ENCODE measurements at regions not wholly inside any gene's neighbourhood (a gene's known extent, or its start where the extent isn't known, plus 50 kb on each side); places are given as distances from the start of the nearest gene placed in this dataset.
"Not testable (repeated sequence)": the region's sequence is repeated elsewhere in the genome, so short reads cannot be mapped to it uniquely, and the experiment has no call there.

DNA sequence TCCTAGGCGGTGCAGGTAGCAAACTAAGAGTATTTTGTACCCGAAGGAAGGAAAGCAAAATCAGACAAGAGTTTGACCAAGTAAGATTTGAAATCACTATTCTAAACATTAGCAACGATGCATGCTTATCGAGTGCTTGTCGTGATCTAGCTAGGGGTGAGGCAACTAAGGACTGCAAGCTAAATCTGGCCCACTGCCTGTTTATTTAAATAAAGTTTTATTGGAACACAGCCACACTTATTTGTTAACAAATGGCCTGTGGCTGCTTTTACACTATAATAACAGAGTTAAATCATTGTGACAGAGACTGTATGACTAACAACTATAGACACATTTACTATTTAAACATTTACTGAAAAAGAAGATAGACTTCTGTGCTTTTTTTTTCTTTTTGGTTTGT is 983.6 kb downstream of the VRK1 start:
- Mint-ChIP-seq H3K4me1 (no peaks in the 10 kb centered on the region), H3K4me3 (no peak overlapping the region), H3K36me3 (no peaks in the 10 kb centered on the region), H3K9me3 (peaks cover 0 to 8% (median 6%) of the 10 kb centered on the region in 3 donors), H3K27me3 (no peaks in the 10 kb centered on the region), H3K27ac (no peak overlapping the region)

DNA sequence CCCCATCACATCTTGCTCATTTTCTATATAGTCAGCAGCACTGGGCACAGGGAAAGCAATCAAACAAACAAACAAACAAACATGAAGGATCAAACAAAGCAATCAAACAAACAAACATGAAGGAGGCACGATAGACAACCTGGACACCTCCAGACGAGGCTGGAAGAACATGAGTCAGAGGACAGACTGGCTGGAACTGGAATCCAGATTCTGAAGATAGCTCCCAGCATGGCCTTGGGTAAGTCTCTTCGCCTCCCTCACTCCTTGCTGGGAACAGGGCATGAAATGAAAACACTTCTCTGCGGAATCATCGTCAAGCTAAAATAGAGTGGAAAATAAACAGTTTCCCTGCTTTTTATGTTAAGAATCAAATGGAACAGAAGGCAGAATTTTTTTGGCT is 984.8 kb downstream of the VRK1 start:
- Mint-ChIP-seq H3K4me1 (no peaks in the 10 kb centered on the region), H3K36me3 (no peaks in the 10 kb centered on the region), H3K27me3 (no peaks in the 10 kb centered on the region), H3K9me3 (peaks cover 0 to 8% (median 6%) of the 10 kb centered on the region in 3 donors), H3K4me3 (no peak overlapping the region), H3K27ac (no peak overlapping the region)

DNA sequence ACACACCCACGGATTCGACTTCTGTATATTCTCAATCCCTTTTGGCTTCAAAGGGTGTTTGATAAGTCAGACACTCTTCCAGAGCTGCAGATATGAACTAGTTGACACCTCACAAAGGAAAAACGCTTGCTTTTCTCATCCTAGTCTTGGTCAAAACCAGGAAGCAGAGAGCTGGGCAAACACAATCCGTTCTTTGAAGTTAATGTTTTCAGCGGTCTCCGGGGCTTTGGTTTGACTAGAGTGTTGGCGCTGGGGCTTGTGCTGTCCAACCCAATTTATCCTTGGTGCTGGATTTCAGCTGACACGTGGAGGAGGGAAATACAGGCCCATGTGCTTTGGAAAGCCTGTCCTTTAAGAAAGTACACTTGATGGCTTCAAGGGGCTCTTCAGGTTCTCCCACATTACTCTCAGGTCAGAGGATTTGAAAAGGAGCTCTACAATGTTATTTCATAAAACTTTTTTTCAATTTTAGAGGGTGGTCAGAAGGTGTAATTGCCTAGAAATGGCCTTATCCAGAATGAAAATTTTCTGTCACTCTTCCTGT is 985.8 kb downstream of the VRK1 start:
- H3K27me3 Mint-ChIP-seq: no peaks in the 10 kb centered on the region
- H3K36me3 Mint-ChIP-seq: no peaks in the 10 kb centered on the region
- H3K4me3 Mint-ChIP-seq: no peak overlapping the region
- H3K27ac Mint-ChIP-seq: no peak overlapping the region
- H3K9me3 Mint-ChIP-seq: peaks cover 0 to 8% (median 6%) of the 10 kb centered on the region in 3 donors
- no peaks in the 10 kb centered on the region for H3K4me1 Mint-ChIP-seq

DNA sequence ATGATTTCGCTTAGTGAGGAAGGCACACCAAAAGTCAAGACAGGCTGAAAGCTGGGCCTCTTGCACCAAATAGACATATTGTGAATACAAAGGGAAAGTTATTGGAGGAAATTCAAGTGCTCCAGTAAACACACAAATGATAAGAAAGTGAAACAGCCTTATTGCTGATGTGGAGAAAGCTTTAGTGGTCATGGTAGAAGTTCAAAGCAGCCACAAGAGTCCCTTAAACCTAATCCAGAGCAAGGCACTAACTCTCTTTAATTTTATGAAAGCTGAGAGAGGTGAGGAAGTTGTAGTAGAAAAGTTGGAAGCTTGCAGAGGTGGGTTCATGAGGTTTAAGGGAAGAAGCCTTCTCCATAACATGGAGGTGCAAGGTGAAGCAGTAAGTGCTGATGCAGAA is 988.3 kb downstream of the VRK1 start:
- Mint-ChIP-seq H3K4me1 (no peaks in the 10 kb centered on the region), H3K27me3 (no peaks in the 10 kb centered on the region), H3K36me3 (no peaks in the 10 kb centered on the region), H3K9me3 (peaks cover 0 to 8% (median 4%) of the 10 kb centered on the region in 3 donors), H3K27ac (no peak overlapping the region), H3K4me3 (no peak overlapping the region)

DNA sequence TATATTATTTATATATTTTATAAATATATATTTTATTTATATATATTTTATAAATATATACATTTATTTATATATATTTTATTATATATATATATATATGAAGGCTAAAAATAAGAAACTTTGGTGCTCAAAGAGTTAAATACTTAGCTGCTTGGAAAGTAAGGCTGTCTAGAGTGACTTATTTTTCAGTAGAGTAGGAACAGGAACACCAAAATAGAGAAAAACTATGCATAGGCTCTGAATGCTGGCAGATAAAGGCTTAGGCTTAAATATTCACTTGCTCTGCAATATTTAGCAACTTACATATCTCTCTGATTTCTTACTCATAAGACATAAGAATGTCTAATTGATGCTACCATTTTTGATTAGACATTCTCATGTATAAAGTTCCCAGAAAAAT is 991.2 kb downstream of the VRK1 start:
- Mint-ChIP-seq H3K27me3 (no peaks in the 10 kb centered on the region), H3K4me3 (no peak overlapping the region), H3K36me3 (no peaks in the 10 kb centered on the region), H3K27ac (no peak overlapping the region), H3K9me3 (peaks cover 0 to 8% (median 4%) of the 10 kb centered on the region in 3 donors), H3K4me1 (no peaks in the 10 kb centered on the region)

DNA sequence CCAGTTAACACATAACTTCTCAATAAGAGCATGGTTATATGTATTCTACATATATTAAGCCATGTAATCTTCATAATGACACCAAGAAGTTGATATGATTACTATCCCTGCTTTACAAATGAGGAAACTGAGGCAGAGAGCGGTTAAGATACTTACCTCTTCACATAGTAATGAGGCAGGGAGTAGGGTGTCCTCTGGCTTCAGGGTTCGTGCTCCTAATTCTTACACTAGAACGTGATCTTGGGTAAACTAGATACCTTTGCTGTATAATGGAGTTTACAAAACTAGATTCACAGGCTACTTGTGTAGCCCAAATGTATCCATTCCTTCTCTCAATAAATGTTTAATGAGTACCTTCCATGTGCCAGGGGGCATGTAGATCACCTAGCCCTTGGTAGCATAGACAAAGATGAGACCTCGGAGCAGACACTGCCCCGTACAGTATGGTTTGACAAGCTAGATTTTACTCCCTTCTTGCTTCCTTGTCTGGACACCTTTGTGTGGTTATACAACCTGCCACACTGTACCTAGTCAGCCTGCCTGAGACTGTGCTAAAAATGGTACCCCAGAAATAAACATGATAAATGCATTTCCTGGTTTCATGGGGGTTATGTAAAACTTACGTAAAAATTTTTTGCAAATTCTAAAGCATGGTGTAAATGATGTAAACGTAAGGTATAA is 991.8 kb downstream of the VRK1 start:
- H3K27me3 Mint-ChIP-seq: no peaks in the 10 kb centered on the region
- H3K27ac Mint-ChIP-seq: no peak overlapping the region
- H3K4me1 Mint-ChIP-seq: no peaks in the 10 kb centered on the region
- H3K4me3 Mint-ChIP-seq: no peak overlapping the region
- H3K36me3 Mint-ChIP-seq: no peaks in the 10 kb centered on the region
- peaks cover 0 to 8% (median 4%) of the 10 kb centered on the region in 3 donors for H3K9me3 Mint-ChIP-seq

DNA sequence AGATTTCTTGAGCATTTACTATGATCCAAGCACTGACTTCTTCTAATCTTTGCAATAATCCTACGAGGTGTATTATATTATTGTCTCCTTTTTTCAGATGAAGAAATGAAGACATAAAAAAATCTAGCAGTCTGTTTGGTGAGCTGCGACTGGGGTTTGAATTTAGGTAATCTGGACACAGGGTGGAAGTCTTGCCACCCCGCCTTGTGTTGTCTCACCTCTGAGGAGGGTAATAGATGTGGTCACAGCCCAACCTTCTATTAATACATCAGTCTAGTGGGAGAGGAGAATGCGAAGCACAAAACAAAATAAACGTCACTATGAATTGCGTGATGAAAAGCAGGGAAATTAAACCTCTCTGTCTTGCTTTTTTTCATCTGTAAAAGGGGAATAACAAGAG is 993.9 kb downstream of the VRK1 start:
- no peaks in the 10 kb centered on the region for H3K27me3 Mint-ChIP-seq
- H3K9me3 Mint-ChIP-seq: peaks cover 0 to 4% (median 2%) of the 10 kb centered on the region in 3 donors
- no peaks in the 10 kb centered on the region for H3K36me3 Mint-ChIP-seq
- no peaks in the 10 kb centered on the region for H3K4me1 Mint-ChIP-seq
- no peak overlapping the region for H3K27ac Mint-ChIP-seq
- peak overlapping the region in 1 of 4 donors; percentile 3 for H3K4me3 Mint-ChIP-seq

DNA sequence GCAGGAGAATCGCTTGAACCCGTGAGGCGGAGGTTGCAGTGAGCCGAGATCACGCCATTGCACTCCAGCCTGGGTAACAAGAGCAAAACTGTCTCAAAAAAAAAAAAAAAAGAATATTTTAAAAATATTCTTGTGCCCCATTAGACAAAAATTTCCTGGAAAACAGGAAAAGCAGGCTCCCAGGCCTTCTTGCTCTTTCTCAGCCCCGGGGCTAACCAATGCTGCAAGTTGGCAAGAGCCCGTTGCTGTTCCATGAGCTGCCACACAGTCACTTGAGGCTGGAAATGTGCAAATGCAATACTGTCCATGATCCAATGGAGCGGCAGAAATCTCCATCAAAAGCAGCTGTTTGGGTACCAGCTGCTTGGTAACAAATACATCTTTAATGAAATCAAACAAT is 994.7 kb downstream of the VRK1 start:
- Mint-ChIP-seq H3K36me3 (no peaks in the 10 kb centered on the region), H3K27me3 (no peaks in the 10 kb centered on the region), H3K4me1 (no peaks in the 10 kb centered on the region), H3K27ac (no peak overlapping the region), H3K9me3 (peaks cover 0 to 4% (median 2%) of the 10 kb centered on the region in 3 donors), H3K4me3 (no peak overlapping the region)

DNA sequence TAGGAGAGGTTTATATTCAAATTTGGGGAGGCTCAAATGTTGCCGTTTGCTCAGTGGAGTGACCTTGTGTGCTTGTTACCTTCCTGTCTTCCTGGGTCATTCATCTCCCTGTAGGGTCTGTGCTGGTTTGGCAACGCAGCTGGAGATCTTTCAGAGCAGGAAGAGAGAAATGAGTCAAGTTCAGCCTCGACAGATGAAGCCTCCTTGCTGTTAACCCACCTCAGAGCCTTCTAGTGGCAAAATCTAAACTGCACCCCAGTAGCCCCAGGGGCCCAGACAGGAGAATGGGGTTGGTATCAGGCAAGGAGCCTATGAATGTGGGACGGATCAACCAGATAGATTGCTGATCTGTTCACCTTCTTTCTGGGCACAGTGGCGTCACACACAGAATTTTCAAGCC is 999.3 kb downstream of the VRK1 start:
- Mint-ChIP-seq H3K27ac (no peak overlapping the region), H3K36me3 (no peaks in the 10 kb centered on the region), H3K4me1 (no peaks in the 10 kb centered on the region), H3K4me3 (no peak overlapping the region), H3K9me3 (peaks cover 0 to 4% (median under 1%) of the 10 kb centered on the region in 3 donors), H3K27me3 (no peaks in the 10 kb centered on the region)

DNA sequence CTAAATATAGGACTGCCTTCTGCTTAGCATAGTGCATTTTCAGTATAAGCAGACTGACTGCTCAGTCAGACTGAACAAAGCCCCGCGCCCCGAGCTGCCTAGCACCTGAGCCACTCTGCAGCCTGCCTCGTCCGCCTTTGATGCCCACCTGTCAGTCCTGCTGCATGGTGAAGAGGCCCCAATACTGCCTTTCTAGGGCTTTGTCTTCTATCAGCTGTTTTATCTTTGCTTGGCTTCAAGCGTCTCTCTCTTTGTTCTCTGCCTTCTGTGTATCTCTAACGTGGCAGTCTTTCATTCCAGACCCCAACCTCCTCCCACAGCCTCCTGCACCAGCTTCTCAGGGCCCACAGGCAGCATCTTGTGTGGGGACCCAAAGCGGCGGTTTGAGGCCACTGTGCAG is 1001.0 kb downstream of the VRK1 start:
- Mint-ChIP-seq H3K9me3 (peaks cover 0 to 4% (median 4%) of the 10 kb centered on the region in 3 donors), H3K4me1 (no peaks in the 10 kb centered on the region), H3K27ac (no peak overlapping the region), H3K4me3 (no peak overlapping the region), H3K36me3 (no peaks in the 10 kb centered on the region), H3K27me3 (no peaks in the 10 kb centered on the region)

DNA sequence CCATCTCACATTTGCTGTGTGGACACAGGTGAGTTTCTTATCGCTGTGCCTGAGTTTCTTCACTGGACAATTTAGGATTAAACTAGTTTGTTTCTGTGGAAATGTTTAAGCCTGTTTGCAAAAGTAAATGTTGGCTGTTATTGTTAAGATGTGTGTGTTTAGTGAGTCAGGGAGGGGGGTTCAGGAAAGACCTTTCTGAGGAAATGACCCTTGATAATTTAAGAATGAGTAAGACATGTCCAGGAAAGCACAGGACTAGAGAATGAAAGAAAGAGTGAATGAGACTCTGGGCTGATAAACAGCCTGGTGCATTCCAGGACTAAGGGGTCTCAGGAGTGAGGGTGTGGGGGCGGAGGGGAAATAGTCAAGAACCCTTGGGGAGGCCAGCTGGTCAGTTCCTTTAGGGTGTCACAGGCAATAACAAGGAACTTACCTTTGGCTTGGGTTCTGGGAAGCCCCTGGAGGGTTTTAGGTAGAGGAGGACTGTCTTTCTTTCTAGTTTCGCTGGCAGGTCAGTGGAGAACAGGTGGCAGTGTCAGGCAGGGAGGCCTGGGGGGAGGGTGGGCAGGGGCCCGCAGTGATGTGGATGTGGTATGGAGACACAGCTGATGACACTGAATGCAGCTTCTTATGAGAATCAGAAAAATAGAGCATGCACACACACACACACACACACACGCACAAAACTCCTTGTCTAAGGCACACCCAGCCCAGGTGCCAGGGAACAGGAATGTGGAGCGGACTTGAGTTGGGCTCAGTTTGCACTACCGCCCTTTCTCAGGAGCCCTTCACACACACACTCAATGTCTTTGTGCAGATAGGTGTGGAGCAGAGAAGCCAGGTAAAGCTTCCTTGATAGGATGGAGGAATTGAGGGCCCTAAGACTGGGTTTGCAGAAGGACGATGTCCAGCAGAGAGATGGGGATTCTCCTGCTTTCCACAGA is 1005.5 kb downstream of the VRK1 start:
- peak overlapping the region in 1 of 4 donors; percentile 12 for H3K4me3 Mint-ChIP-seq
- H3K27ac Mint-ChIP-seq: no peak overlapping the region
- no peaks in the 10 kb centered on the region for H3K36me3 Mint-ChIP-seq
- H3K27me3 Mint-ChIP-seq: no peaks in the 10 kb centered on the region
- H3K9me3 Mint-ChIP-seq: peaks cover 0 to 6% (median 4%) of the 10 kb centered on the region in 3 donors
- H3K4me1 Mint-ChIP-seq: no peaks in the 10 kb centered on the region

DNA sequence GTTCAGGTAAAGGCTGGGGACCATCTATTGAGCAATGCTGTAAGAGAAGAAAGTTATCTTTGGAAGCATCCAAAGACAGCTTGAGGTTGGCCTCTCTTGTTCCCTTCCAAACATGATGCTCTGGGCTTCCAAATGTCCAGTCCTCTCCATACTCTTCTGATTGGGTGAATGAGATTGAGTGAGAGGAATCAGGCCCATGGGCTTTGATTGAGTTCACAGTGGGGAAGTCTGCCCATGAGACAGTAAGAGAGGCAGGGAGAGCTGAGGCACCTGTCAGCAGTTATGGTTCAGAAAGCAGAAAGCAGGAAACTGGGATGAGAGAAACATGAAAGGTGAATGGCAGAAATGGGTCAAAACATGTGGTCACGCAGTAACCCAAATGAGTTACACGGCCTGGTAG is 1006.9 kb downstream of the VRK1 start:
- Mint-ChIP-seq H3K4me1 (no peaks in the 10 kb centered on the region), H3K27ac (no peak overlapping the region), H3K36me3 (no peaks in the 10 kb centered on the region), H3K9me3 (peaks cover 0 to 6% (median 4%) of the 10 kb centered on the region in 3 donors), H3K4me3 (no peak overlapping the region), H3K27me3 (no peaks in the 10 kb centered on the region)

DNA sequence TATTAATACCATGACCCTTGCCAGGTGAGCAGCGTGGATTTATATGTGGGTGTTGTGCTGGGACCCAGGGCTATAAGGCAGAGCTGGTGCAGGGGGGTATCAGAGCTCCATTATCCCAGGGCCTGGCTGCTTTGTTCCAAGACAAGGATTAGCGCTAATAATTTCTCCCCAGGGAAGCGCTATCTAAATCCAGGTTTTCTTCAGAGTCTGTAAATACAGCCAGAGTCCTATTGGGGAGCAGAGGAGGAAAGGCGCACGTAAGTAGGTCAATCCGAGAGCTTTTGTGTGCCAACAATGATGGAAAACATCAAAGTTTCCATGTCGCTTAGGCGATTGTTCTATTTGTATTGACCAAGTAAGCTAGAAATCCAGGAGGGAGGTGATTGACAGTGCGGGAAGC is 1009.7 kb downstream of the VRK1 start:
- Mint-ChIP-seq H3K27me3 (no peaks in the 10 kb centered on the region), H3K27ac (no peak overlapping the region), H3K4me1 (no peaks in the 10 kb centered on the region)

DNA sequence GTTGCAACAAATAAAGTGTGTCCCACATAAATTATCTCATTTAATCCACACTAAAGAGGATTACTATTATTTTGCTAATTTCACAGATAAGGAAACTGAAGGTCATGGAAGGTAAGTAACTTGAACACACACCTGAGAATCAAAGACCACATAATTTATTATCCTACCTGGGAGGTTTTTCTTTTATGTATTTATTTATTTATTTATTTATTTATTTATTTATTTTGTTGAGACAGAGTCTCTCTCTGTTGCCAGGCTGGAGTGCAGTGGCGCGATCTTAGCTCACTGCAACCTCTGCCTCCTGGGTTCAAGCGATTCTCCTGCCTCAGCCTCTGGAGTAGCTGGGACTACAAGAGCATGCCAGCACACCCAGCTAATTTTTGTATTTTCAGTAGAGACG is 1011.4 kb downstream of the VRK1 start:
- not testable (repeated sequence) for H3K4me1 Mint-ChIP-seq, H3K36me3 Mint-ChIP-seq, H3K27ac Mint-ChIP-seq, H3K27me3 Mint-ChIP-seq, H3K4me3 Mint-ChIP-seq
- peaks cover 0 to 11% (median 6%) of the 10 kb centered on the region in 3 donors for H3K9me3 Mint-ChIP-seq

More for the DNA sequence above, 1009.7 kb downstream of the VRK1 start:
- peaks cover 1 to 11% (median 6%) of the 10 kb centered on the region in 3 donors for H3K9me3 Mint-ChIP-seq
- H3K36me3 Mint-ChIP-seq: no peaks in the 10 kb centered on the region
- no peak overlapping the region for H3K4me3 Mint-ChIP-seq

DNA sequence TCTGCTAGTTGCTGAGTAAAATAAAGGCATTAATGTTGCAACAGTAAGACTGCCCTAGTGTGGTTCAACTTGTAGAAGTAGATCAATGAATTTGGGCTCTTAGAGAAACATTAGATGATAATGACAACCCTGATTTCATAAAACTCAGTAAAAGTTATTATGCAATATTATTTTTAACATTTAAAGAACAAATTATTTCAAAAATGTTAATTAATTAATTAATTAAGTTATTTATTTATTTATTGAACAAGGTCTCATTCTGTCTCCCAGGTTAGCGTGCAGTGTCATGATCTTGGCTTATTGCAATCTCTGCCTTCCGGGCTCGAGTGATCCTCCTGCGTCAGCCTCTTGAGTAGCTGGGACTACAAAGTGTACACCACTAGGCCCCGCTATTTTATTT is 1016.4 kb downstream of the VRK1 start:
- Mint-ChIP-seq H3K27ac (no peak overlapping the region), H3K4me3 (no peak overlapping the region), H3K9me3 (peaks cover 0 to 11% (median 0%) of the 10 kb centered on the region in 3 donors), H3K36me3 (no peaks in the 10 kb centered on the region), H3K27me3 (no peaks in the 10 kb centered on the region), H3K4me1 (no peaks in the 10 kb centered on the region)
